H1 (cell line): ENCODE measurements at regions not wholly inside any gene's neighbourhood (a gene's known extent, or its start where the extent isn't known, plus 50 kb on each side); places are given as distances from the start of the nearest gene placed in this dataset.

ENCODE experiments used
- BACH1 ChIP-seq: IDR thresholded peaks from 2 replicates; pipeline ENCODE4 v1.6.1; 2012; ENCODE audit warnings: low read length, improper control_type of control experiment
- CHD7 ChIP-seq: fragments of 300-600 bp; sonication (generic); IDR thresholded peaks from 2 replicates; pipeline ENCODE4 v1.7.1; 2012; ENCODE audit warnings: low read length, moderate library complexity, mild to moderate bottlenecking, inconsistent platforms; ENCODE audit not compliant: insufficient replicate concordance
- CREB1 ChIP-seq: IDR thresholded peaks from 2 replicates; pipeline ENCODE4 v1.6.1; 2012; ENCODE audit warnings: inconsistent platforms
- SAP30 ChIP-seq: fragments of 300-600 bp; sonication (generic); IDR thresholded peaks from 2 replicates; pipeline ENCODE4 v1.7.1; 2012; ENCODE audit warnings: low read length, moderate library complexity, mild to moderate bottlenecking, inconsistent platforms; ENCODE audit not compliant: insufficient read depth, insufficient replicate concordance
- TF ChIP-seq, protein P1 (sequence below): IDR thresholded peaks from 2 replicates; pipeline ENCODE4 v1.6.1; 2012; ENCODE audit warnings: low read length, inconsistent platforms

- TF ChIP-seq CHD7 (no peak), BACH1 (no peak), CREB1 (no peak), SAP30 (no peak)
- TF ChIP-seq, protein P1, sequence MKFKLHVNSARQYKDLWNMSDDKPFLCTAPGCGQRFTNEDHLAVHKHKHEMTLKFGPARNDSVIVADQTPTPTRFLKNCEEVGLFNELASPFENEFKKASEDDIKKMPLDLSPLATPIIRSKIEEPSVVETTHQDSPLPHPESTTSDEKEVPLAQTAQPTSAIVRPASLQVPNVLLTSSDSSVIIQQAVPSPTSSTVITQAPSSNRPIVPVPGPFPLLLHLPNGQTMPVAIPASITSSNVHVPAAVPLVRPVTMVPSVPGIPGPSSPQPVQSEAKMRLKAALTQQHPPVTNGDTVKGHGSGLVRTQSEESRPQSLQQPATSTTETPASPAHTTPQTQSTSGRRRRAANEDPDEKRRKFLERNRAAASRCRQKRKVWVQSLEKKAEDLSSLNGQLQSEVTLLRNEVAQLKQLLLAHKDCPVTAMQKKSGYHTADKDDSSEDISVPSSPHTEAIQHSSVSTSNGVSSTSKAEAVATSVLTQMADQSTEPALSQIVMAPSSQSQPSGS, result no peak
These were observed 180.2 kb downstream of the PTPRU start (continued) for GRCh38 chr1:29416267-29417146.
